A673 (cell line): ENCODE measurements at regions not wholly inside any gene's neighbourhood (a gene's known extent, or its start where the extent isn't known, plus 50 kb on each side); places are given as distances from the start of the nearest gene placed in this dataset.

Experiments
- BruUV-seq: library from RNA; stranded (reverse); fragments of 400-500 nt; replicated peaks from 2 replicates; lab custom pipeline; 2021; lab: Mats Ljungman, UMichigan
- CTCF ChIA-PET: fragments of 300-600 bp; sonication (Branson Sonifier 250); formaldehyde crosslinking; loops from one replicate; lab custom pipeline; 2022; ENCODE audit warnings: antibody characterized with exemption; lab: Charles Lee
- POLR2A ChIA-PET: fragments of 300-600 bp; sonication (Branson Sonifier 250); formaldehyde crosslinking; loops from one replicate; lab custom pipeline; 2022; ENCODE audit warnings: antibody characterized with exemption; ENCODE audit not compliant: low non-redundant PET; lab: Charles Lee
- DNase-seq: peaks from one replicate; pipeline ENCODE4 v3.0.0-alpha.2; 2015; ENCODE audit warnings: low spot score
- H3K27ac ChIP-seq: fragments of 200-600 bp; sonication (generic); 2 replicates; pipeline ENCODE4 v1.5.1; 2016; ENCODE audit warnings: mixed run types, low read depth, mild to moderate bottlenecking, mixed read lengths, antibody characterized with exemption, low read length; ENCODE audit not compliant: poor library complexity, severe bottlenecking
- H3K27me3 ChIP-seq: fragments of 200-600 bp; sonication (generic); replicated peaks from 2 replicates; pipeline ENCODE4 v1.6.1; 2017; ENCODE audit warnings: mixed run types, low read depth, mild to moderate bottlenecking, mixed read lengths, antibody characterized with exemption, low read length; ENCODE audit not compliant: insufficient read depth, poor library complexity
- H3K36me3 ChIP-seq: fragments of 200-600 bp; sonication (generic); 2 replicates; pipeline ENCODE4 v1.6.1; 2016; ENCODE audit warnings: mixed run types, mild to moderate bottlenecking, mixed read lengths, antibody characterized with exemption, low read length; ENCODE audit not compliant: insufficient read depth, poor library complexity, severe bottlenecking
- H3K4me1 ChIP-seq: fragments of 200-600 bp; sonication (generic); 2 replicates; pipeline ENCODE4 v1.6.1; 2017; ENCODE audit warnings: mixed run types, mild to moderate bottlenecking, mixed read lengths, antibody characterized with exemption, low read length; ENCODE audit not compliant: insufficient read depth, poor library complexity, severe bottlenecking
- H3K4me3 ChIP-seq: fragments of 200-600 bp; sonication (generic); 2 replicates; pipeline ENCODE4 v1.5.1; 2016; ENCODE audit warnings: low read depth, mixed run types, mild to moderate bottlenecking, mixed read lengths, low read length; ENCODE audit not compliant: poor library complexity, severe bottlenecking
- H3K9me3 ChIP-seq: fragments of 200-600 bp; sonication (generic); 2 replicates; pipeline ENCODE4 v1.6.1; 2016; ENCODE audit warnings: mixed run types, low read depth, mild to moderate bottlenecking, mixed read lengths, antibody characterized with exemption, low read length; ENCODE audit not compliant: poor library complexity, severe bottlenecking
- CTCF ChIP-seq: fragments of 300-800, 200-600 bp; sonication (generic); conservative IDR thresholded peaks from 2 replicates; pipeline ENCODE4 v1.5.1; 2017; ENCODE audit warnings: low read depth, mild to moderate bottlenecking, antibody characterized with exemption, low read length, moderate library complexity, mixed read lengths
- EZH2 ChIP-seq: fragments of 200-600 bp; sonication (generic); IDR thresholded peaks from 2 replicates; pipeline ENCODE4 v1.6.1; 2017; ENCODE audit warnings: borderline replicate concordance, low read depth, mild to moderate bottlenecking, mixed read lengths, antibody characterized with exemption, low read length; ENCODE audit not compliant: poor library complexity, severe bottlenecking
- intact Hi-C: fragments of 100-400 bp; cut with micrococcal nuclease; formaldehyde crosslinking; loops from one replicate; pipeline ENCODE4 v1.10.0; 2022; ENCODE audit not compliant: unreplicated experiment

DNA sequence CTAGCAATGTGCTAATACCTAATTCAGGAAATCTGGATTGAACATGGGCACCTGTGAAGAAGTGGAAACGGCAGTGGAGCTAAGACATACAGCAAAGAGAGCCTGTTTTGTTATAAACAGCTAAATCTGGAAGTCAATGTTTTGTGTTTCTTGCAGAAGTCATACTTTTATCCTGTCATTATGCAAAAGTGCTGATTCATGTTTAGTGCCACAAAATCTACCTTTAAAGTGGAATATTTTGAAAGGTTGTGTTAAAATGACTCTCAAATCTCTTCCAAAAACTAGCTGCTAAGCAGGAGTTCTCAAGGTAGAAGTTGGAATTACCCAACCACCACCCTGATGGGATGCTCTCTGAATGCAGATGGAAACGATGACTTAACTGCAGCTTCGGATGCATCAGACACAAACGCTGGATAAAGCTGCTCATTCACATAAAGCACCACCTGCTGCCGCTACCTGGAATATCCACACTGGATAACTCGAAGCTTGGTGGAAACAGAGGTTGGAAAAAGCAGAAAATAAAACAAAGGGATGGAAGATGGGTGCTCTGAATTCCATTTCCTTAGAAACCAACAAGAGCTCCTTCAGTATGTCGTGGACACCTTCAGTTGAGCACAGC lies 132.6 kb upstream of the ZNF236 start:
- peaks cover 10% of the 10 kb centered on the region for H3K4me1 ChIP-seq
- H3K27ac ChIP-seq, result no peak overlapping the region
- DNase-seq, result no peak
- ChIA-PET POLR2A (no interaction called here), CTCF (no interaction called here)
- H3K9me3 ChIP-seq, result no peaks in the 10 kb centered on the region
- BruUV-seq, result no TSS peak
- no peaks in the 10 kb centered on the region for H3K27me3 ChIP-seq
- no peak for TF ChIP-seq CTCF
- intact Hi-C loops, result no loop called here
- H3K4me3 ChIP-seq, result no peak overlapping the region
- H3K36me3 ChIP-seq, result no peaks in the 10 kb centered on the region

- H3K4me3 ChIP-seq, result no peak overlapping the region
- TF ChIP-seq EZH2, result no peak
- no peak for TF ChIP-seq CTCF
- no peaks in the 10 kb centered on the region for H3K9me3 ChIP-seq
- no peaks in the 10 kb centered on the region for H3K36me3 ChIP-seq
- DNase-seq, result no peak
- intact Hi-C loops, result no loop called here
- peaks cover 10% of the 10 kb centered on the region for H3K4me1 ChIP-seq
- ChIA-PET CTCF (no interaction called here), POLR2A (no interaction called here)
- H3K27ac ChIP-seq, result no peak overlapping the region
- no peaks in the 10 kb centered on the region for H3K27me3 ChIP-seq
- BruUV-seq, result no TSS peak
Observed at GRCh38 chr18:76688724-76689472, 133.5 kb upstream of the ZNF236 start.

- TF ChIP-seq EZH2 (no peak), CTCF (no peak)
- Histone ChIP-seq H3K27me3 (no peaks in the 10 kb centered on the region), H3K4me3 (no peak overlapping the region), H3K4me1 (peaks cover 10% of the 10 kb centered on the region), H3K9me3 (no peaks in the 10 kb centered on the region), H3K27ac (no peak overlapping the region), H3K36me3 (no peaks in the 10 kb centered on the region)
- ChIA-PET CTCF (interaction anchor here (0.6 to 0.8 kb wide), 6 partner anchors 203 to 1943 kb away, joined by 5 to 6 read pairs (median 5); no protein-coding TSS in a partner anchor), POLR2A (no interaction called here)
- peak; percentile 21 for DNase-seq
- intact Hi-C loops, result loop anchor here (2.0 kb wide), 1 partner anchor 289 kb away; no protein-coding TSS in a partner anchor
- no TSS peak for BruUV-seq
Observed at GRCh38 chr18:76687304-76687962, 134.9 kb upstream of the ZNF236 start.
